ENCODE measurements at regions not wholly inside any gene's neighbourhood (a gene's known extent, or its start where the extent isn't known, plus 50 kb on each side); places are given as distances from the start of the nearest gene placed in this dataset.

DNA sequence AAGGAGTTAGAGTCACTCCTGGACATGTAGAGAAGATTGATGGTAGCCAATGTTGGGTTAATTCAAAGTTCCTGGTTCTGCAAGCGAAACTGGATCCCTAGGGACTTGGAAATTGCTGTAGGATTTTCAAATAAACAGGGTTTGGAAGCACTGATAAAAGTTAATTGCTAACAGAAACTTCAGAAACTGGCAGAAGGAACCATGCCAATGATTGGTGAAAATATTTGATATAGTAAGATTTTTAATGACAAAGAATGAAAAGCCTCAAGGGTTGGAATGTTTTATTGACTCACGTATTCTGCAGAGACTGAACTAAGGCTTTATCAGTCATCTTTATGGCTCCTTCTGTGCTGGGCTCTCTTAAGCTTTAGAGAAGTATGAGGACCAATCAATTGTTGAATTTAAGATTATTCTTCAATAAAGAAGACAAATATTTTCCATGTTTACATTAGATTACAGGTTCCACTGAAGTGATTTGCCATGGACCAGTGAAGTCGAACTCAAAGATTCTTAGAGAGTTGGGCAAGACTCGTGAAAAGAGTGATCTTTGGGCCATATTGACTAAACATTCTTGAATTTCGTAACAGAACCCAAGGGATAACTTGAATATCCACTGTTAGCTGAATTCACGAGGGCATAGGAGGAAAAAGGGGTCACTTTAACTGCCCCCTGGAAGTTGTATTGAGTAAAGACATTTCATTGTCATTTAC is 371.4 kb downstream of the HDGFL1 start:
- Histone ChIP-seq H2BK12ac (ENCODE audit: insufficient read length, low read depth, low read length) (no peak overlapping the region), H3K9me3 (ENCODE audit: control insufficient read depth, low read depth, low read length) (no peaks in the 10 kb centered on the region), H3K14ac (ENCODE audit: insufficient read depth, low read length) (no peak overlapping the region), H2AFZ (ENCODE audit: low read length) (no peak overlapping the region), H2BK15ac (ENCODE audit: low read depth, low read length) (no peak overlapping the region), H3K23me2 (ENCODE audit: insufficient read length, low read depth, low read length, poor library complexity, severe bottlenecking) (no peaks in the 10 kb centered on the region), H2BK20ac (ENCODE audit: low read depth, low read length, poor library complexity, severe bottlenecking) (no peak overlapping the region), H4K20me1 (ENCODE audit: control insufficient read depth, insufficient read depth, insufficient read length) (no peaks in the 10 kb centered on the region), H4K5ac (ENCODE audit: insufficient read length, low read depth, low read length) (no peak overlapping the region), H2BK5ac (ENCODE audit: insufficient read length, low read length) (no peak overlapping the region), H3K9ac (ENCODE audit: extremely low read depth, insufficient read length, low read length) (no peak overlapping the region), H3K4me1 (ENCODE audit: insufficient read depth, low read length) (no peaks in the 10 kb centered on the region), H2AK5ac (ENCODE audit: insufficient read length, low read length) (no peak overlapping the region), H3T11ph (ENCODE audit: low read length) (no peak overlapping the region), H3K23ac (ENCODE audit: insufficient read length, low read depth, low read length) (no peak overlapping the region), H3K79me2 (ENCODE audit: insufficient read depth, low read length) (no peaks in the 10 kb centered on the region), H3K18ac (ENCODE audit: insufficient read length, low read depth, low read length) (no peak overlapping the region), H3K27ac (ENCODE audit: insufficient read length, low read depth, low read length) (no peak overlapping the region), H3K27me3 (ENCODE audit: insufficient read depth, low read length) (no peaks in the 10 kb centered on the region), H3K4me2 (ENCODE audit: insufficient read depth, insufficient read length, low read length) (no peak overlapping the region), H3K79me1 (ENCODE audit: insufficient read depth, low read depth, low read length, poor library complexity, severe bottlenecking) (no peaks in the 10 kb centered on the region), H4K8ac (replicated peaks; ENCODE audit: insufficient read length, low read depth, low read length) (no peak overlapping the region), H3K4ac (ENCODE audit: low read depth, low read length) (no peak overlapping the region), H4K91ac (ENCODE audit: insufficient read length, low read depth, low read length) (no peak overlapping the region), H3K56ac (ENCODE audit: insufficient read length, low read depth, low read length) (no peak overlapping the region), H2BK120ac (ENCODE audit: low read depth, low read length, poor library complexity, severe bottlenecking) (no peak overlapping the region)
- Mint-ChIP-seq H3K36me3 (ENCODE audit: insufficient read depth in 1 of 3, low read depth in 3 of 3) (peaks cover 0 to 4% (median 4%) of the 10 kb centered on the region in 3 experiments; a peak in 3 of 7 replicates), H3K9me3 (peaks cover 0 to 4% of the 10 kb centered on the region in 2 experiments; a peak in 2 of 5 replicates), H3K4me1 (no peaks in the 10 kb centered on the region), H3K27me3 (ENCODE audit: low read depth) (no peaks in the 10 kb centered on the region; the same call in 1 of the 2 replicates), H3K27ac (no peak overlapping the region), H3K4me3 (no peak overlapping the region)
- no peak for DNase-seq
- WGBS (ENCODE audit: extremely low coverage, insufficient read length, low lambda C conversion rate) = no CpG with 5 or more reads among the region's 6 CpGs
- TF ChIP-seq, protein P1, sequence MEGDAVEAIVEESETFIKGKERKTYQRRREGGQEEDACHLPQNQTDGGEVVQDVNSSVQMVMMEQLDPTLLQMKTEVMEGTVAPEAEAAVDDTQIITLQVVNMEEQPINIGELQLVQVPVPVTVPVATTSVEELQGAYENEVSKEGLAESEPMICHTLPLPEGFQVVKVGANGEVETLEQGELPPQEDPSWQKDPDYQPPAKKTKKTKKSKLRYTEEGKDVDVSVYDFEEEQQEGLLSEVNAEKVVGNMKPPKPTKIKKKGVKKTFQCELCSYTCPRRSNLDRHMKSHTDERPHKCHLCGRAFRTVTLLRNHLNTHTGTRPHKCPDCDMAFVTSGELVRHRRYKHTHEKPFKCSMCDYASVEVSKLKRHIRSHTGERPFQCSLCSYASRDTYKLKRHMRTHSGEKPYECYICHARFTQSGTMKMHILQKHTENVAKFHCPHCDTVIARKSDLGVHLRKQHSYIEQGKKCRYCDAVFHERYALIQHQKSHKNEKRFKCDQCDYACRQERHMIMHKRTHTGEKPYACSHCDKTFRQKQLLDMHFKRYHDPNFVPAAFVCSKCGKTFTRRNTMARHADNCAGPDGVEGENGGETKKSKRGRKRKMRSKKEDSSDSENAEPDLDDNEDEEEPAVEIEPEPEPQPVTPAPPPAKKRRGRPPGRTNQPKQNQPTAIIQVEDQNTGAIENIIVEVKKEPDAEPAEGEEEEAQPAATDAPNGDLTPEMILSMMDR (conservative IDR thresholded peaks at IDR 0.05) = no peak
